K562 (cell line): ENCODE measurements at regions not wholly inside any gene's neighbourhood (a gene's known extent, or its start where the extent isn't known, plus 50 kb on each side); places are given as distances from the start of the nearest gene placed in this dataset.

Source experiments
- ATAC-seq: fragments of 200-7000 bp; cut with Tn5 transposase; 3 replicates; pipeline ENCODE4 v1.9.1; 2020; ENCODE audit warnings: moderate library complexity
- BruUV-seq: library from RNA; stranded (reverse); fragments of 400-500 nt; replicated peaks from 2 replicates; lab custom pipeline; 2021; lab: Mats Ljungman, UMichigan
- CTCF ChIA-PET: fragments of 300-600 bp; formaldehyde crosslinking; extraction: SDS; loops from one replicate; lab custom pipeline; 2021; ENCODE audit warnings: low intra/inter-chr PET ratio; lab: Yijun Ruan, JAX
- POLR2A ChIA-PET: fragments of 300-600, 350-650 bp; sonication (Branson Sonifier 250); formaldehyde crosslinking; extraction: SDS; loops from one replicate; lab custom pipeline; 2021; ENCODE audit warnings: antibody characterized with exemption, inconsistent platforms; lab: Yijun Ruan, JAX
- DNase-seq, 4 experiments: peaks; one replicate each; pipeline versions ENCODE4 v3.0.0 to v3.0.0-alpha.2; 2011 to 2018; ENCODE audit warnings: low spot score in 3 of 4, mixed read lengths in 3 of 4; ENCODE audit errors: extremely low read depth in 1 of 4
- FAIRE-seq: peaks from 2 replicates; lab custom pipeline; 2011; peaks lifted over from hg19 to GRCh38; lab: Jason Lieb, UNC
- H2AFZ ChIP-seq: 2 replicates; pipeline ENCODE4 v1.6.0; 2011; ENCODE audit warnings: low read depth, low read length, control low read depth, inconsistent platforms
- H3K27ac ChIP-seq: fragments of 200-600 bp; 3 replicates; pipeline ENCODE4 v1.8.0; 2011; ENCODE audit warnings: low read depth, mild to moderate bottlenecking, control low read depth, inconsistent platforms, low read length, moderate library complexity, mixed read lengths; ENCODE audit errors: extremely low read depth
- H3K27me3 ChIP-seq, 2 experiments: fragments of 300-600 bp in 1 of 2; 2 replicates in 1 of 2; 3 replicates in 1 of 2; pipeline versions ENCODE4 v1.6.0 to v1.8.0; 2011; ENCODE audit warnings: inconsistent platforms in 2 of 2, low read length in 2 of 2, mild to moderate bottlenecking in 1 of 2, mixed read lengths in 1 of 2, moderate library complexity in 1 of 2; ENCODE audit not compliant: control insufficient read depth in 2 of 2, insufficient read depth in 2 of 2
- H3K36me3 ChIP-seq: fragments of 300-600 bp; 3 replicates; pipeline ENCODE4 v1.8.0; 2011; ENCODE audit warnings: mild to moderate bottlenecking, low read length, inconsistent platforms; ENCODE audit not compliant: control insufficient read depth, insufficient read depth
- H3K4me1 ChIP-seq, 2 experiments: fragments of 200-600 bp in 1 of 2; replicated peaks in 1 of 2; 2 replicates in 1 of 2; 3 replicates in 1 of 2; pipeline versions ENCODE4 v1.5.1 to v1.8.0; 2011; ENCODE audit warnings: inconsistent platforms in 2 of 2, low read length in 2 of 2, mild to moderate bottlenecking in 1 of 2, mixed read lengths in 1 of 2, moderate library complexity in 1 of 2; ENCODE audit not compliant: control insufficient read depth in 2 of 2, insufficient read depth in 2 of 2
- H3K4me2 ChIP-seq: 2 replicates; pipeline ENCODE4 v1.6.1; 2011; ENCODE audit warnings: low read length, control low read depth, inconsistent platforms, mixed read lengths; ENCODE audit not compliant: insufficient read depth
- H3K4me3 ChIP-seq: fragments of 200-600 bp; sonication (generic), shearing (Covaris generic); 2 replicates; pipeline ENCODE4 v1.5.1; 2016; ENCODE audit warnings: control low read depth, inconsistent platforms
- H3K79me2 ChIP-seq: fragments of 200-600 bp; 3 replicates; pipeline ENCODE4 v1.8.0; 2011; ENCODE audit warnings: low read length, inconsistent platforms; ENCODE audit not compliant: control insufficient read depth, insufficient read depth
- H3K9ac ChIP-seq, 2 experiments: 2 replicates each; pipeline versions ENCODE4 v1.6.0 to v1.6.1; 2011; ENCODE audit warnings: low read depth in 2 of 2, low read length in 2 of 2, control low read depth in 1 of 2, inconsistent platforms in 1 of 2, mild to moderate bottlenecking in 1 of 2, mixed read lengths in 1 of 2; ENCODE audit not compliant: insufficient read depth in 1 of 2
- H3K9me1 ChIP-seq: one replicate; pipeline ENCODE4 v1.6.0; 2011; ENCODE audit warnings: inconsistent platforms, mild to moderate bottlenecking, low read length, moderate library complexity; ENCODE audit not compliant: control insufficient read depth, insufficient read depth
- H3K9me3 ChIP-seq: replicated peaks from 2 replicates; pipeline ENCODE4 v1.5.1; 2011; ENCODE audit warnings: low read depth, low read length, inconsistent platforms; ENCODE audit not compliant: control insufficient read depth, insufficient read depth
- H4K20me1 ChIP-seq: replicated peaks from 2 replicates; pipeline ENCODE4 v1.6.1; 2011; ENCODE audit warnings: low read length, inconsistent platforms, mixed read lengths; ENCODE audit not compliant: control insufficient read depth, insufficient read depth
- BCL6 ChIP-seq: fragments of 250-450 bp; sonication (Bioruptor Pico); IDR thresholded peaks from 2 replicates; pipeline ENCODE4 v1.4.0; 2020
- BRF1 ChIP-seq: IDR thresholded peaks from 3 replicates; pipeline ENCODE4 v1.6.1; 2011; ENCODE audit warnings: borderline replicate concordance, mild to moderate bottlenecking; ENCODE audit not compliant: insufficient read length; ENCODE audit errors: extremely low read depth
- CUX1 ChIP-seq: fragments of 200-800 bp; sonication (Bioruptor generic); IDR thresholded peaks from 2 replicates; pipeline ENCODE4 v1.6.1; 2016; ENCODE audit warnings: missing genetic modification characterization, missing compliant biosample characterization
- E4F1 ChIP-seq: fragments of 250-450 bp; sonication (Bioruptor Pico); IDR thresholded peaks from 2 replicates; pipeline ENCODE4 v1.5.0; 2021; ENCODE audit warnings: mild to moderate bottlenecking, borderline replicate concordance
- GATA2 ChIP-seq: sonication (generic); formaldehyde crosslinking; IDR thresholded peaks from 2 replicates; pipeline ENCODE4 v1.4.0; 2020; ENCODE audit warnings: mild to moderate bottlenecking, missing genetic modification reagents
- HDAC8 ChIP-seq: fragments of 450-650 bp; IDR thresholded peaks from 2 replicates; pipeline ENCODE4 v1.6.1; 2016; ENCODE audit warnings: mild to moderate bottlenecking, missing genetic modification characterization, moderate library complexity, missing compliant biosample characterization
- MYNN ChIP-seq, 2 experiments: sonication (generic); formaldehyde crosslinking in 1 of 2; IDR thresholded peaks; 2 replicates each; pipeline versions ENCODE4 v1.5.0 to v1.6.1; 2016 to 2020; ENCODE audit warnings: antibody characterized with exemption in 1 of 2, missing genetic modification reagents in 1 of 2
- NFYB ChIP-seq: IDR thresholded peaks from 2 replicates; pipeline ENCODE4 v1.6.1; 2011; ENCODE audit warnings: mild to moderate bottlenecking, moderate library complexity; ENCODE audit not compliant: insufficient read length; ENCODE audit errors: extremely low read depth
- RAD51 ChIP-seq: fragments of 450-650 bp; IDR thresholded peaks from 2 replicates; pipeline ENCODE4 v1.7.1; 2016; ENCODE audit warnings: low read depth, mild to moderate bottlenecking, borderline replicate concordance
- SIN3B ChIP-seq: fragments of 450-650 bp; IDR thresholded peaks from 2 replicates; pipeline ENCODE4 v1.6.1; 2017; ENCODE audit warnings: low read depth, mild to moderate bottlenecking, moderate library complexity
- SRSF9 ChIP-seq: fragments of 200-400 bp; formaldehyde crosslinking; IDR thresholded peaks from 2 replicates; pipeline ENCODE4 v1.6.1; 2017; ENCODE audit warnings: low read depth, low read length, borderline replicate concordance
- ZNF12 ChIP-seq: sonication (generic); formaldehyde crosslinking; IDR thresholded peaks from 2 replicates; pipeline ENCODE4 v1.4.0; 2020; ENCODE audit warnings: mild to moderate bottlenecking, missing genetic modification reagents
- ZNF717 ChIP-seq: fragments of 250-450 bp; sonication (Bioruptor Pico); IDR thresholded peaks from 2 replicates; pipeline ENCODE4 v1.5.0; 2021
- ZNF785 ChIP-seq: fragments of 250-450 bp; sonication (Bioruptor Pico); IDR thresholded peaks from 2 replicates; pipeline ENCODE4 v1.4.0; 2020; ENCODE audit warnings: mild to moderate bottlenecking
- WGBS: fragments of 100-300 bp; shearing (Covaris generic); methylation state at CpG from one replicate; pipeline ENCODE4 v1.1.6; 2016; ENCODE audit warnings: low coverage, mixed read lengths; ENCODE audit not compliant: insufficient coverage; ENCODE audit errors: missing lambda C conversion rate; 5-methylcytosine and 5-hydroxymethylcytosine counted together
- in situ Hi-C: fragments of 300-500 bp; cut with MboI; formaldehyde crosslinking; loops from 4 replicates; pipeline ENCODE4 v1.15.0; 2018; ENCODE audit warnings: inconsistent platforms, mixed read lengths
- intact Hi-C: fragments of 100-400 bp; cut with micrococcal nuclease; formaldehyde crosslinking; loops from 2 replicates; pipeline ENCODE4 v1.14.2; 2022

- Histone ChIP-seq H3K4me3 (no peak overlapping the region), H3K36me3 (no peaks in the 10 kb centered on the region), H3K9me1 (no peaks in the 10 kb centered on the region), H3K27ac (no peak overlapping the region), H3K79me2 (no peaks in the 10 kb centered on the region), H4K20me1 (no peaks in the 10 kb centered on the region), H2AFZ (no peak overlapping the region), H3K9me3 (no peaks in the 10 kb centered on the region), H3K9ac (no peak overlapping the region), H3K27me3 (no peaks in the 10 kb centered on the region), H3K4me1 (no peaks in the 10 kb centered on the region), H3K4me2 (no peak overlapping the region)
- intact Hi-C loops (no loop called here), in situ Hi-C loops (no loop called here)
- ChIA-PET POLR2A (no interaction called here), CTCF (no interaction called here)
- FAIRE-seq (no peak), ATAC-seq (no peak), DNase-seq (no peak)
- WGBS: 0% methylated on average over 7 of the region's 7 CpGs
- BruUV-seq: no TSS peak
- TF ChIP-seq BRF1 (no peak), SRSF9 (no peak), ZNF12 (CRISPR knock-in tag) (no peak), CUX1 (CRISPR knock-in tag) (no peak), ZNF717 (no peak), HDAC8 (tag) (no peak), GATA2 (CRISPR knock-in tag) (no peak), SIN3B (no peak), BCL6 (CRISPR knock-in tag) (no peak), MYNN (IDR thresholded peaks at IDR 0.05) (no peak), MYNN (CRISPR knock-in tag; IDR thresholded peaks at IDR 0.05) (no peak), E4F1 (no peak), NFYB (no peak), ZNF785 (CRISPR knock-in tag) (no peak), RAD51 (no peak)
Measured at GRCh38 chr5:59988396-59988795, 94.9 kb upstream of the PDE4D start.
